ENCODE measurements at regions not wholly inside any gene's neighbourhood (a gene's known extent, or its start where the extent isn't known, plus 50 kb on each side); places are given as distances from the start of the nearest gene placed in this dataset.

- Histone ChIP-seq H4K20me1 (ENCODE audit: insufficient read depth) (no peaks in the 10 kb centered on the region), H3K4me1 (ENCODE audit: low read depth, poor library complexity, severe bottlenecking) (no peaks in the 10 kb centered on the region), H2AFZ (ENCODE audit: low read depth) (no peak overlapping the region), H3K79me2 (ENCODE audit: insufficient read depth, low read depth) (no peaks in the 10 kb centered on the region), H3K4me2 (no peak overlapping the region), H3K4me3 (IDR thresholded peaks at IDR 0.05; ENCODE audit: insufficient read depth, low read depth, low read length) (no peak overlapping the region), H3K36me3 (ENCODE audit: insufficient read depth) (no peaks in the 10 kb centered on the region), H3K27ac (no peak overlapping the region), H3K27me3 (ENCODE audit: insufficient read depth, low read depth) (no peaks in the 10 kb centered on the region), H3K9ac (no peak overlapping the region)
- TF ChIP-seq CTCF (conservative IDR thresholded peaks at IDR 0.05; ENCODE audit: low read depth, low read length), result no peak
Observed at GRCh38 chr3:176948151-176948550, 249.1 kb downstream of the TBL1XR1 start.

GRCh38 chr3:176946202-176946601 lies 251.1 kb downstream of the TBL1XR1 start:
- Histone ChIP-seq H3K36me3 (ENCODE audit: insufficient read depth) (no peaks in the 10 kb centered on the region), H3K27ac (no peak overlapping the region), H2AFZ (ENCODE audit: low read depth) (no peak overlapping the region), H3K9ac (no peak overlapping the region), H3K79me2 (ENCODE audit: insufficient read depth, low read depth) (no peaks in the 10 kb centered on the region), H3K4me3 (IDR thresholded peaks at IDR 0.05; ENCODE audit: insufficient read depth, low read depth, low read length) (no peak overlapping the region), H3K4me1 (ENCODE audit: low read depth, poor library complexity, severe bottlenecking) (peaks cover 5% of the 10 kb centered on the region), H4K20me1 (ENCODE audit: insufficient read depth) (no peaks in the 10 kb centered on the region), H3K27me3 (ENCODE audit: insufficient read depth, low read depth) (no peaks in the 10 kb centered on the region), H3K4me2 (no peak overlapping the region)
- TF ChIP-seq CTCF (conservative IDR thresholded peaks at IDR 0.05; ENCODE audit: low read depth, low read length), result no peak

GRCh38 chr3:176942305-176942704 lies 255.0 kb downstream of the TBL1XR1 start:
- Histone ChIP-seq H4K20me1 (ENCODE audit: insufficient read depth) (no peaks in the 10 kb centered on the region), H3K79me2 (ENCODE audit: insufficient read depth, low read depth) (no peaks in the 10 kb centered on the region), H3K9ac (no peak overlapping the region), H3K36me3 (ENCODE audit: insufficient read depth) (no peaks in the 10 kb centered on the region), H3K4me3 (IDR thresholded peaks at IDR 0.05; ENCODE audit: insufficient read depth, low read depth, low read length) (no peak overlapping the region), H3K4me2 (no peak overlapping the region), H2AFZ (ENCODE audit: low read depth) (no peak overlapping the region), H3K27me3 (ENCODE audit: insufficient read depth, low read depth) (no peaks in the 10 kb centered on the region), H3K27ac (no peak overlapping the region), H3K4me1 (ENCODE audit: low read depth, poor library complexity, severe bottlenecking) (peaks cover 8% of the 10 kb centered on the region)
- TF ChIP-seq CTCF (conservative IDR thresholded peaks at IDR 0.05; ENCODE audit: low read depth, low read length), result no peak

GRCh38 chr3:176941689-176942088 lies 255.6 kb downstream of the TBL1XR1 start:
- Histone ChIP-seq H2AFZ (ENCODE audit: low read depth) (no peak overlapping the region), H4K20me1 (ENCODE audit: insufficient read depth) (no peaks in the 10 kb centered on the region), H3K9ac (no peak overlapping the region), H3K4me2 (no peak overlapping the region), H3K27ac (no peak overlapping the region), H3K4me3 (IDR thresholded peaks at IDR 0.05; ENCODE audit: insufficient read depth, low read depth, low read length) (no peak overlapping the region), H3K4me1 (ENCODE audit: low read depth, poor library complexity, severe bottlenecking) (peaks cover 8% of the 10 kb centered on the region), H3K36me3 (ENCODE audit: insufficient read depth) (no peaks in the 10 kb centered on the region), H3K79me2 (ENCODE audit: insufficient read depth, low read depth) (no peaks in the 10 kb centered on the region), H3K27me3 (ENCODE audit: insufficient read depth, low read depth) (no peaks in the 10 kb centered on the region)
- TF ChIP-seq CTCF (conservative IDR thresholded peaks at IDR 0.05; ENCODE audit: low read depth, low read length), result no peak

All from KMS-11 (cell line).